GM21619 (cell line): ENCODE measurements at regions not wholly inside any gene's neighbourhood (a gene's known extent, or its start where the extent isn't known, plus 50 kb on each side); places are given as distances from the start of the nearest gene placed in this dataset.

Experiments used
- ATAC-seq: cut with Tn5 transposase; IDR thresholded peaks from one replicate; pipeline ENCODE4 v1.9.1; 2021; ENCODE audit not compliant: unreplicated experiment

DNA sequence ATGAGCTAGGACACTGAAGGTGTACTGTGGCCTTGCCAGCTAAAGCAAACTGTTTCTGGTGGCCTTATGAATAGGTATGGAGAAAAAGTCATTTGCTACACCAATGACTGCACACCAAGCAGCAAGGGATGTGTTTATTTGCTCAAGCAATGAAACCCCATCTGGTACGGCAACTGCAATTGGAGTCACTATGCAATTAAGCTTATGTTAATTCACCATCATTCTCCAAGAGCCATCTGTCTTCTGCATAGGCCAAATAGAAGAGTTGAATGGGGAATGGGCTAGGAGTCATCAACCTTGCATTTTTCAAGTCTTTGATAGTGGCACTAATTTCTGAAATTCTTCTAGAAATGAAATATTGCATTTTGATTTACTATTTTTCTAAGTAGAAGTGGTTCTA is 372.0 kb downstream of the KCNJ3 start:
- no peak for ATAC-seq

DNA sequence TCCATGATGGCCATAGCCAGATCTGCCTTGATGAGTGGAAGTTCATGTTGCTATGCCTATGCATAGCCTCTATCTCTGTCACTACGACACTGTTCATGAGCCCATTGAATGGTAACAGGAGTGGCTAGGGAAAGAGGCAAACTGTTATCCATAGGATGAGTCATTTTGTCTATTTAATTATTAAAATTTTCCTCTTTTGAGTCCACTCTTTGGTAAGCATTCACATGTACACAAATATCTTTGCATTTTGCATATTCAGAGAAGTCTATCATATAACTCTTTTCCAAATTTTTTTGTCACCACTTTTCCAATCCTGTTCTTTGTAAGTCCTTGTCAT is 364.4 kb downstream of the KCNJ3 start:
- ATAC-seq = no peak

DNA sequence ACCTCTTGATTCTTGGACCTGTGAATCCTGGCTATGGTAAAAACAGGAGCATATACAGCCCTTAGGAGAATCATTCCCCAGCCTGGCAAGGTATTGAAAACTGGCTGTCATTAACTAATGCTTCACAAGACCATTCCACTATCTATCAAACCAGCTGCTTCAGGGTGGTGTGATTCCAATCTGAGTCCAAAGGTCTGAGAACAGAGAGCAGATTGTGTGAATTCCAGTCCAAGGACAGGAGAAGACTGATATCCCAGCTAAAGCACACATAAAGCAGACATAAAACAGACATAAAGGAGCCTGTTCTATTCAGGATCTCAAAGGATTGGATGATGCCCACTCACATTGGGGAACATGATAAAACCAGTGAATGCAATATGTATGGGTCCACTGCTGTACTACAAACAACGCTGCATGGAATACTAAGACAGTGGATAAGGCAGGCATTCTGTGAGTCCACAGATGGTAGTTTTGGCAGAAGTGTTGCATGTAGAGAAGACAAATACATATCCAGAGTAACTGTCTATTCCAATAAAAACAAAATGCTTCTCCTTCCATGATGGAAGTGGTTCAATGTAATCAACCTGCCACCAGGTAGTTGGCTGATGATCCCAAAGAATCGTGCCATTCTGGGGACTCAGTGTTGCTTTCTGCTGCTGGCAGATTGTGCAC is 363.9 kb downstream of the KCNJ3 start:
- no peak for ATAC-seq

DNA sequence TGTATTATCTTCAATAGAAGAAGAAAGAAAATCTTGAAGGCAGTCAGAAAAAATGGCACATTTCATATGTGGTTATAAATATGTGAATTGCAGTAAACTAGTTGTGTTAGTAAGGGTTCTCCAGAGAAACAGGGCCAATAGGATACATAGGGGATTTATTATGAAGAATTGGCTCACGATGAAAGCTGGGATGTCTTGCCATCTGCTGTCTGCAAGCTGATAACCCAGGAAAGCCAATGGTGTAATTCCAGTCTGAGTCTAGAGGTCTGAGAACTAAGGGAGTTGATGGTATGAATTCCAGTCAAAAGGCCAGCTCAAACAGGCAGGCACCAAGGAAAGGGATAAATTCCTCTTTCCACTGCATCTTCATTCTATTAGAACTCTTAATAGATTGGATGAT is 362.4 kb downstream of the KCNJ3 start:
- ATAC-seq = no peak

DNA sequence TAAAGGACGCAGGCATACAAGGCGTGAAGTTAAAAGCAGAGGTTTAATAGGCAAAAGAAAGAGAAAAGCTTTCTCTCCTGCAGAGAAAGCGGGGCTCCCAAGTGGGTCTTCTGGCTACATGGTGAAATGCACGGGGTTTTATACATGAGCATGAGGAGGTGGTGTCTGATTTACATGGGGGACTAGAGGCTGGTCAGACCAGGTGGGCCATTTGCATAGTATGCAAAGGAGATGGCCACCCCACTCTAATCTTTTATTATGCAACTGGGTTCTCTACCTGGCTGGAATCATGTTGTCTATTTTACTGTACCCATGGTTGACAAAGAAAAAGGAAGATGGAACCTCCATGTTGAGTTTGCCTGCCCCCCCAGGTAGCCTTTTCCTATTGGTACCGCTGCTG is 356.2 kb downstream of the KCNJ3 start:
- ATAC-seq = no peak

DNA sequence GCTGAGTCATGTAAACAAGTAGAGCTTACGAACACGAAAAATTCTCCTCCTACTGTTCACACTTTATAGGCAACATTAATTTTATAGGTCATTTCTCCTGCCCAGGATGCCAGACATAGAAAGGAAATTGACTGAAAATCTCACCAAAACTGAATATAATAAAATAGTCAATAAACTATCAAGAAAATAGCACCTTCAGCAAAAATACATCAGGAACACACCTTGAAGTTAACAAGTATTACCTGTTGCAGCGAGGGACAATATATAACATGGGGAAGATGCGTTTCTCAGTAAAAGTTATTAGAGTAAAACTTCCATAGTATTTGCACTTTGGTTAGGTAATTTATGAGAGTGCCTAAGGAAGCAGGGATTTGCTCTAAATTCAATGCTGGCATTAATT is 344.6 kb downstream of the KCNJ3 start:
- ATAC-seq = no peak

DNA sequence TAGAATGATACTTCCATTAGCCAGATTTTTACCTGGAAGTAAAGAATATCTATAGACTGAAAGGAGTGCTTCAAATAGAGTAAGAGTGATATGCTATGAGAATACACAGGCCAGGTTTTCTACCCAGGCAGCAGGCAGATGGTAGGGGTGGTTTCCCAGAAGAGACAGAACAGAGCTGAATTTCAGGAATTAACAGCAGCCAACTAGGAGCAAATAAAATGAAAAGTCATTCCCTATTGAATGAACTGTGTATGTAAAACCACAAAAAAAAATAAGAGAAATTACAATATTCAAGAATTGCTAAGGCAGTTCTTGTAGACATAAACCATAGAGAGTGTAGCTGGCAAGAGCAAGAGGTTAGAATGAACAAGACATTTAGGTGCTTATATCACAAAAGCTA is 336.8 kb downstream of the KCNJ3 start:
- ATAC-seq = no peak

DNA sequence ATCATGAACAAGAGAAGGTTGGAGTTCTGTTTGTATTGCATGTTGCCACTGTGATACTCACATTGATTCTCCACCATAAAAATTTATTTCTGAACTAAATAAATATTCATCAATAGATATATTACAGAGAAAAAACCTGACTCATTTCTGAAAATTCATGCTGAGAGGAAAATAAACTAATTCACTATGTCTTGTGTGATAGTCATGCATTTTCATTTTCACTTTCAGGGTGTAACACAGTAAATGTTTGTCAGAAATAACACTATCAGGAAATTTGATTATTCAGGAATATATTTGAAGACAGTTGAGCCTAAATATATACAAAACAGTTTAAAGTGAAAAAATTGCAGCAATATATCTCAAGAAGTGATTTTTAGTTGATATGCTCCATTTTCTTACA is 335.2 kb downstream of the KCNJ3 start:
- ATAC-seq = peak; percentile 79

DNA sequence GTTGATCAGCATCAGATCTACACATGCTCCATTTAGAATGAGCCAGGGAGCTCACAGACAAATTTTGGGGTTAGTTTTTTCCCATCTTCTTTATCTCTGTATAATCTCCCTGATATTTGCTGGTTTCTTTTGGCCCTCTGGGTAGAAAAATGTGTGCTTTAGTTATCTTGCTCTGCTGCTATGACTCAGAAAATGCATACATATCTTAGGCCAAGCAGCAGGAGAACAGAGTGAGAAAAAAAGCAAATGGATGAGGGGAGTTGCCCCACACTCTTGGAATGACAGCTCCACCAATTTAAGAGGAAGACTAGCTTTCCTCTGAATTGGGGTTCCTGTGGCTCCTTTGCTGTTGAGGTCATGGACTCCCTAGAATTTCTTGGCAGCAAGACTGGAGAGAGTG is 331.8 kb downstream of the KCNJ3 start:
- ATAC-seq = no peak

DNA sequence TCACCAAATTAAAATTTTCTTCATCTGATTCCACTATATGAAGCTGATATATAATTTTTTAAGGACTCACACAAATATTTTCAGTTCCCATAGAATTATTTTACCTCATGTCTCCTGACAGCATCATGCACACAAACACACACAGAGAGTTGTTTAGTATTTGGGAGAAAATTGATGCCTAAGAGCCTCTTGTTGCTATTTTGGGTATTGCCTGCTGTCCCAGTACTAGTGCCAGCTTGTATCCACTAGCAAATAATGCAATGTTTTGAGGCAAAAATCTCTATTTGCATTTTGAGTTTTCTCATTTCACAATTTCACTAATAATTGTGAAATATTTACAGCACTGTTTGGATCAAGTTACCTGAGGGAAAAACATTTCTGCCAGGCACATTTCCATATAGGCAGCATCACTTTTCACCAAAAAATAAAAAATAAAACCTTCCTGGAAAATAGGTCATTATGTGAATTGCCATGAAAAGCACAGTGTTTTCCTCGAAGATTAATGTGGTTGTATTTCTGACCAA is 328.2 kb downstream of the KCNJ3 start:
- no peak for ATAC-seq

DNA sequence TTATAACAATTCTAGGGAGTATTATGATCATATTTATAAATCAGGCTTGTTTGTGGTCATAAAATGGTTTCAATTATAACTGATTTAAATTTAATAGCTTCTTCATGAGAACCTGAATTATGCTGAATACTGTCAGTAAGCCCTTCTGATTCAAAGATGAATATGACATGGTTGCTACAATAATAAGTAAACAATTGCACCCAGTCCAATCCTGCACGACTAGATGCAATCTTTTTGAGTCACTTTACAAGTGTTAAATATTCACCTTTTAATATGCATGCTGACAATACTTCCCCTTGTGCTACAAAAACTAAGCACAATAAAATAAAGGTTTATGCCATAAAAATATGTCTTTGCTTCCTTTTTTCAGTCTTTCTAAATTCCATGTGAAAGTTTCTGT is 325.2 kb downstream of the KCNJ3 start:
- ATAC-seq = no peak

DNA sequence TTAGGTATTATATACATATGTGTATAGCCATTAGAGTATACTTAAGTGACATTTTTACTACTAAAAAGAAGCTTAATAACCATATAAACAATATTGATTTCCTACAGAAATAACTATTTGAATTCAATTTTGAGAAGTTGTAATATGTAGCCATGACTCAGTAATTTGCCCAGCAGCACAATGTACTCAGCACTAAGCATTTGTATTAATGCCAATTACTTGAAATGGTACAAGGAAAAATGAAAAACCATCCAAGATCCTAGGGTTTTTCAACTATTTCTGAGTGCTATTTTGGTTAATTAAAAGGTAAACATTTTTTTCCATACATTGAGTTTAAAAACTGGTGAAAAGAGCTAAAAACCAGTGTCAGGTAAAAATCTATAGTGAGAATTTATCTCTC is 324.0 kb downstream of the KCNJ3 start:
- no peak for ATAC-seq

DNA sequence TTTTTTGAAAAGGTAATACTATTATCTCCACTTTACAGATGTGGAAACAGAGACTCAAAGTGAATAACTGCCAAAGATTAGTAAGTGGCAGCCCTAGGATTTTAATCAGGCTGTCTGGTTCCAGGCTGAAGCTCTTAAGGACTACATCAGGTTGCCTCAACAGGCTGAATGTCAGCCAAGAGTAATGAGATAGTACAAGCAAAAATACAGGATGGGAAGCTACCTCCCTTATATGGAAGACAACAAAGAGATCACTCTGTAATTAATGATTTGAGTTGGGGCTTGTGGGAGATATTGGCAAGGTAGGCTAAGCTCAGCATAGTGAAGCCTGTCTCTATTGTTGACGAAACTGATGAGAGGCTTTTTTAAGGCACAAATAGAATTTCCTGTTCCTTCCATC is 323.1 kb downstream of the KCNJ3 start:
- ATAC-seq = no peak

DNA sequence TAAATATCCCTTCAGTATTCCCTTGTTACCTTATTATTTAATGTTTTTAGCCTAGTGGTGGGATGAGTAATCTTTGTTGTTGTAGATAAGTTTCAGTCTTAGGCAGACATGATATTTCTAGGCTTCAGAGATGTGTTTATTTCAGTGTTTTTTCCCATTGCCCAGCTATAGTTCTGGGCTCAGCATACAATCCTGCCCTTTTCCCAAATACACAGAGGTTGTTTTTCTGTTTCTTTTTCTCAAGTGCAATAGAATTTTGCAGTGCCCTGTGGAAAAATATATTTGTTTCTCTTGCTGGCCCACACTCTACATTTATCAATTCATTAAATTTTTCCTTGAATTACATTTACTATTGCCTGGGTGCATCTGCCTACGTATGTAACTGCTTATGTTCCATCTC is 321.8 kb downstream of the KCNJ3 start:
- no peak for ATAC-seq

DNA sequence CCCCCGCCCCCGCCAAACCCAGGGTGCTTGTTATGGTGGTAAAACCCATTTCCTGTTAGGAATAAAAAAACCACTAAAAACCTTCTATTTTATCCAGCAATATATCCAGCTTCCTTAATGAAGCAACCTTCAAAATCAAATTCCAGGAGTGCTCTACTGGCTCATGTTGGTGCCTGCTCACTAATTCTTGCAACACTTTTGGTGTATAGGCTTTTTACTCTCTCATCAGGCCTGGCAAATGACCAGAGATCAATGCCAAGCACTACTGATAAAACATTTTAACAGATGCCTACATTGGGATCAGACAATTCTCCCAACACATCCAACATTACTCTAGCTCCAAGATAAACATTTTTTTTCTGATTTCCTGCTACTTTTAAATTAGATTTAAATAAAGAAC is 312.4 kb downstream of the KCNJ3 start:
- no peak for ATAC-seq

DNA sequence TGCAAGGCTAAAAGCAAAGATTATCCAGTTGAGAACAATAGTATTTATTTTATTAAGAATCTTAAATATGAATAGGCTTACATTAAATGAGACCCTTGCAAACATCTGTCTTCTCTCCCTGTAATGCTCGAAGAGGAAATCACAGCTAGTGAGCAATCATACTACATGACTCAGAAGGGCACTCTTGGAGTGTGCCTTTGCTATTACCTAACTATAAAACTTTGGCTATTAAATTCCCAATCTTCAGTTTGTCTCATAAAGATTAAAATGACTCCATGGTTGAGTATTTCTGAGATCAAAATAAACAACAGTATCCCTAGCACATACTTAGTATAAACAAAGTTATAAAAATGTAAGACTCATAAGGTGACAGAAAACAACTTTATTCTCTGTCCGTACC is 296.9 kb downstream of the KCNJ3 start:
- no peak for ATAC-seq

DNA sequence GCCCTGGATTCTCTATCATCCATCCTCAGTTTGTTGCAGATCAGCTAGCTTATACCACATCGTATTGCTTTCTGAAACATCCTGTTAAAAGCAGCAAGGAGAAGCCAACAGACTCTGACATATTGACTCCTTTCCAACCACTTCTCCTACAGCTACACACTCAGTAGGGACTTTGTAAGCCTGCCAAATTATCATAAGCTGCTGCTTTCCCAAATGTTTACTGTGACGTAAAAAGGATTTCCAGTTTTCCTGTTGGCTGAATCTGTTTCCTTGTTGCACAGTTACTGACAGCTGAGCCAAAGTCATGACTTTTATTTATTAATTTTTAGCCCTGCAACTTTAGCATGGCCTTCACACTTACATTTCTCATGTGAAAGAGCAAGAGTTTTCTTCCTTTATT is 294.3 kb downstream of the KCNJ3 start:
- no peak for ATAC-seq

DNA sequence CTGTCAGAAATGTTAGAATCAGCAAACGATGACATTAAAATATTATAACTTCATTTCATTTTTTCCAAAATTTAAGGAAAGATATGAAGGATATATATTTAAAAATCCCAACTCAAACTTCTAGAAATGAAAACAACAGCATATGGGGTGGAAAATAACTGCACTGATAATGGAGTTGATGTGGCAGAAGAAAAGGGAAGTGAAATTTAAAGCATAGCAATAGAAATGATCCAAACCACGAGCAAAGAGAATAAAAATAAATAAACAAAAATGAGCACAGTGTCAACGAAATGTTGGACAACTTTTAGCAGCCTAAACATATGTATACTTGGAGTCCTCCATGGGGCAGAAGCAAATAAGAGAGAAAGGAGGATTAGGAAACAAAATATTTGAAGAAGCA is 280.2 kb downstream of the KCNJ3 start:
- ATAC-seq = no peak

DNA sequence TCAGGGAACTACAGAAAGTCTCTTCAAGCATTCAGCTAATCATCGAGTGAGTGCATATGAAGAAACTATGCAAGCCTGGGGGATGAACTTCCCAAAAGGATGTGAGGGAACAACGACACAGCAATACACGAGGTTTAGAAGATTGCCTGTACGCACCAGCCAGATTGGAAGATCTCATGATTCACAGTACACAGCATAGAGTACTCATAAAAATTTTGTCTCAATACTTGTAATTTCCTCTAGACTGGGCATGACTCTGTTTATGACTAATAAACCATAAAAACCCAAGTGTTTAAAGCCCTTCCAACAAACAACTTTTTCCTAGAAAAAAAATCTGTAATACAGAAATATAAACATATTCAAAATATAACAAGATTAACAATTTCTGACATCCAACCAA is 279.7 kb downstream of the KCNJ3 start:
- no peak for ATAC-seq

DNA sequence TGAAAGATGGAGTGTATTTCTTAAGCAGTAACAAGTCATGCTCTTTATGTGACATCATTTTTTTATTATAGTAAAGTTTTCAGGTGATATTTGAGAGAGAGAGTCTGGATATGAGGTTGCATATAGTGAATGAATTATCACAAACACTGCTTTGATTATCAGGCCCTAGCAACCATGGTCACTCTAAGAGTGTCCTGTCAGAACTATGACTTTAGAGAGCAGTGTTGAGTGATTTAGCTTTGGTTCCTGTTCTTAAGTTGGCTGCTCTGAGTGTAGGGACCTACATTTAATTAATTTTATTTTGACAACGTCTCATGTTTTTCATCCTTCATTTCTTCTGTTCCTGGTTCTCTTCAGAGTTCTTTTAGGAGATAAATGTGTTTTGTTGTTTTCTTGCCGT is 275.5 kb downstream of the KCNJ3 start:
- no peak for ATAC-seq

DNA sequence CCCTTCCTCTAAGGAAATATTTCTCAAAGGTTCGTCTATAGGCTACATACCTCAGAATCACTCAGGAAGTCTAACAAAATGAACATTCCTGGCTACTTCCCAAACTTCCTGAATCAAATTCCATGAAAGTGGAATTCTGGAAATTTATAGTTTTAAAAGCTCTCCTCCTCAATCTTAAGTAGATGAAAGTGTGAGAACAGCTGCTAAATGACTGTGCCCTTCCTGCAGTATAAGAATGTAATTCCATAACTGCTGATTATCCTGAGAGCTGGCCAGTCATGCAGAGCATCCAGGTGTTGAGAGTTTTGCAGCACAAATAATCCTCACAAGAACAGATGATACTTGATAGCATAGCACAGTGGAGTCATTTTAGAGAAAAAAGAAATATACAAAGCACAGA is 265.0 kb downstream of the KCNJ3 start:
- no peak for ATAC-seq

DNA sequence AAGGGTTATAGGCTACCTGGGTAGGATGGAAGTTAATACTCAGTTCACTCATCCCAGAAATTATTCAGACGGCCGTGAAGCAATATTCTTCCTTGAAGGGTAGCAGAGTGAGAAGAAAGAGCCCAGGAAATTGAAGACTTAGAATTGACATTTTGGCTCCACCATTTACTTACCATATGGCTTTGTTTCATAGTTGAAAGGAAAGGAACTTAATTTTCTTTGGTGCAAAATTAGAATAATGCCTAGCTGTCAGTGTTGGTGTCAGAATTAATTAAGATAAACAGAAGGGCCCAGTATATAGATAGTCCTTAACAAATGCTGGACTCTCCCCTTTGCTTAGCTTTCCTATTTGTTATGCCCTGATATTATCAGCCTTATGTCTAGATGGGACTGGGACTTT is 263.2 kb downstream of the KCNJ3 start:
- ATAC-seq = no peak

DNA sequence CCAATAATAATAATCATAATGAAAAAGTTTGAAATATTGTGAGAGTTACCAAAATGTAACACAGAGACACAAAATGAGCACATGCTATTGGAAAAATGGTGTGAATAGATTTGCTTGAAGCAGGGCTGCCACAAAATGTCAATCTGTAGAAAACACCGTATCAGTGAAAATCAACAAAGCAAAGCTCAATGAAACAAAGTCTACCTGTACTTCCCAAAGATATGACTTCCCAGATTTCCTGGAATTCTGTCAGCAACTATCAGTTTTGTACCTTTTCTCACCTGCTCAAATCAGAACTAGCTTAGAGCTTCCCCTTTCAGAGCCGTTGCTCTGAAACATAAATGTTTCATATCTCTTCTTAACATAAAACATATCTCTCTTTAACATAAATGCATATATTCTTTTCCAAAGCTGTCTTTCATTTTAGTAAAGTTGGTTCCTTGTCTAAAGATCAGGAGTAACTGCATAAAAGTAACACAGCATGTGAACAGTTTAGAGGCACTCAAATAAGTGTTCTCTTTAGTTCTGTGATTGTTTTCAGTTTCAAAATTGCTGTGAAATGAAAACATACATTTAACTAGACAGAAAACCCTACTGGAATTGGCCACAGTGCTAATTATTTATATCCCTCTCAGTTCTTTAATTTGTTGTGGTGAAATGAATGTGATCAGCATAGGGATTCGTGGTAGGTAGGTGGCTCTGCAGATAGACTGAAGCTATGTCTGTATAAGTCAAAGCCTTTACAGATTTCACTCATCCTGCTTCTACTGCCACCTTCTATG is 262.5 kb downstream of the KCNJ3 start:
- no peak for ATAC-seq
